WTC11 (cell line): ENCODE measurements at regions not wholly inside any gene's neighbourhood (a gene's known extent, or its start where the extent isn't known, plus 50 kb on each side); places are given as distances from the start of the nearest gene placed in this dataset.

ENCODE experiments used
- ATAC-seq: fragments of 200-7000 bp; cut with Tn5 transposase; 2 replicates; pipeline ENCODE4 v1.10.0; 2021; ENCODE audit warnings: mild to moderate bottlenecking, moderate library complexity
- CTCF ChIA-PET: fragments of 300-600 bp; sonication (Branson Sonifier 250); formaldehyde crosslinking; loops from one replicate; lab custom pipeline; 2021; ENCODE audit warnings: antibody characterized with exemption; lab: Charles Lee
- POLR2A ChIA-PET: fragments of 350-600 bp; sonication (Branson Sonifier 250); formaldehyde crosslinking; loops from one replicate; lab custom pipeline; 2021; ENCODE audit warnings: antibody characterized with exemption; lab: Charles Lee
- DNase-seq: peaks from one replicate; pipeline ENCODE4 v3.0.0; 2021; ENCODE audit warnings: low spot score
- H3K27ac Mint-ChIP-seq: 2 replicates; pipeline ENCODE4 v1.8.0; 2021; ENCODE audit warnings: mixed read lengths
- H3K27me3 Mint-ChIP-seq: 2 replicates; pipeline ENCODE4 v1.8.0; 2021; ENCODE audit warnings: low read depth, mild to moderate bottlenecking, moderate library complexity, mixed read lengths
- H3K36me3 Mint-ChIP-seq: 2 replicates; pipeline ENCODE4 v1.8.0; 2021; ENCODE audit warnings: mixed read lengths
- H3K4me1 Mint-ChIP-seq: 2 replicates; pipeline ENCODE4 v1.8.0; 2022; ENCODE audit warnings: mixed read lengths
- H3K4me3 Mint-ChIP-seq: 2 replicates; pipeline ENCODE4 v1.8.0; 2021; ENCODE audit warnings: mild to moderate bottlenecking, moderate library complexity, mixed read lengths
- H3K9me3 Mint-ChIP-seq: 2 replicates; pipeline ENCODE4 v1.8.0; 2021; ENCODE audit warnings: mixed read lengths
- AR ChIP-seq: fragments of 250-450 bp; sonication (Bioruptor Pico); IDR thresholded peaks from 2 replicates; pipeline ENCODE4 v1.9.0; 2021; ENCODE audit warnings: mild to moderate bottlenecking
- ELF4 ChIP-seq: sonication (generic); formaldehyde crosslinking; IDR thresholded peaks from 2 replicates; pipeline ENCODE4 v1.8.1; 2022; ENCODE audit warnings: low read depth, mild to moderate bottlenecking, moderate library complexity, missing genetic modification reagents
- EMX1 ChIP-seq: fragments of 250-450 bp; sonication (Bioruptor Pico); IDR thresholded peaks from 2 replicates; pipeline ENCODE4 v1.8.0; 2021; ENCODE audit warnings: mild to moderate bottlenecking
- ETV6 ChIP-seq: sonication (generic); formaldehyde crosslinking; IDR thresholded peaks from 2 replicates; pipeline ENCODE4 v1.8.1; 2022; ENCODE audit warnings: mild to moderate bottlenecking, missing genetic modification reagents
- FOXP1 ChIP-seq: sonication (generic); formaldehyde crosslinking; IDR thresholded peaks from 2 replicates; pipeline ENCODE4 v1.8.0; 2022; ENCODE audit warnings: missing genetic modification reagents, mild to moderate bottlenecking, moderate library complexity, borderline replicate concordance
- GRHL2 ChIP-seq: fragments of 250-450 bp; sonication (Bioruptor Pico); IDR thresholded peaks from 2 replicates; pipeline ENCODE4 v1.8.0; 2022; ENCODE audit warnings: mild to moderate bottlenecking, moderate library complexity; ENCODE audit not compliant: insufficient replicate concordance, severe bottlenecking
- HMGXB4 ChIP-seq: sonication (generic); formaldehyde crosslinking; IDR thresholded peaks from 2 replicates; pipeline ENCODE4 v1.8.1; 2023; ENCODE audit warnings: mild to moderate bottlenecking, moderate library complexity, missing genetic modification reagents
- JUN ChIP-seq: sonication (generic); formaldehyde crosslinking; IDR thresholded peaks from 2 replicates; pipeline ENCODE4 v1.8.0; 2023; ENCODE audit warnings: mild to moderate bottlenecking, missing genetic modification reagents
- KAT7 ChIP-seq: sonication (generic); formaldehyde crosslinking; IDR thresholded peaks from 2 replicates; pipeline ENCODE4 v1.8.1; 2023; ENCODE audit warnings: missing genetic modification reagents, mild to moderate bottlenecking, borderline replicate concordance
- MLX ChIP-seq: sonication (generic); formaldehyde crosslinking; IDR thresholded peaks from 2 replicates; pipeline ENCODE4 v1.8.1; 2023; ENCODE audit warnings: mild to moderate bottlenecking, missing genetic modification reagents, moderate library complexity
- NFATC4 ChIP-seq: fragments of 250-450 bp; sonication (Bioruptor Pico); IDR thresholded peaks from 2 replicates; pipeline ENCODE4 v1.9.0; 2021; ENCODE audit warnings: mild to moderate bottlenecking
- NFE2L1 ChIP-seq: sonication (generic); formaldehyde crosslinking; IDR thresholded peaks from 2 replicates; pipeline ENCODE4 v1.8.1; 2023; ENCODE audit warnings: missing genetic modification reagents
- NR1H2 ChIP-seq: sonication (generic); formaldehyde crosslinking; IDR thresholded peaks from 2 replicates; pipeline ENCODE4 v1.9.0; 2021; ENCODE audit warnings: mild to moderate bottlenecking, moderate library complexity, missing genetic modification reagents
- NR2C2 ChIP-seq: sonication (generic); formaldehyde crosslinking; IDR thresholded peaks from 2 replicates; pipeline ENCODE4 v1.8.0; 2022; ENCODE audit warnings: mild to moderate bottlenecking, missing genetic modification reagents
- NR3C1 ChIP-seq: sonication (generic); formaldehyde crosslinking; conservative IDR thresholded peaks from 2 replicates; pipeline ENCODE4 v1.8.1; 2023; ENCODE audit warnings: low read depth, mild to moderate bottlenecking, missing genetic modification reagents
- PRRX2 ChIP-seq: fragments of 250-450 bp; sonication (Bioruptor Pico); IDR thresholded peaks from 2 replicates; pipeline ENCODE4 v1.8.0; 2021; ENCODE audit warnings: mild to moderate bottlenecking
- RORB ChIP-seq: fragments of 250-450 bp; sonication (Bioruptor Pico); IDR thresholded peaks from 2 replicates; pipeline ENCODE4 v1.9.0; 2021; ENCODE audit warnings: mild to moderate bottlenecking
- TCF7 ChIP-seq: sonication (generic); formaldehyde crosslinking; IDR thresholded peaks from 2 replicates; pipeline ENCODE4 v1.8.0; 2022; ENCODE audit warnings: mild to moderate bottlenecking, low read depth, missing genetic modification reagents, moderate library complexity
- USF1 ChIP-seq: sonication (generic); formaldehyde crosslinking; IDR thresholded peaks from 2 replicates; pipeline ENCODE4 v1.8.0; 2022; ENCODE audit warnings: mild to moderate bottlenecking, missing genetic modification reagents
- USF2 ChIP-seq: sonication (generic); formaldehyde crosslinking; IDR thresholded peaks from 2 replicates; pipeline ENCODE4 v1.8.1; 2023; ENCODE audit warnings: mild to moderate bottlenecking, missing genetic modification reagents, moderate library complexity
- ZBTB21 ChIP-seq: sonication (generic); formaldehyde crosslinking; IDR thresholded peaks from 2 replicates; pipeline ENCODE4 v1.8.1; 2023; ENCODE audit warnings: mild to moderate bottlenecking, missing genetic modification reagents, borderline replicate concordance
- ZBTB43 ChIP-seq: sonication (generic); formaldehyde crosslinking; IDR thresholded peaks from 2 replicates; pipeline ENCODE4 v1.8.1; 2023; ENCODE audit warnings: mild to moderate bottlenecking, missing genetic modification reagents
- ZMAT4 ChIP-seq: fragments of 250-450 bp; sonication (Bioruptor Pico); IDR thresholded peaks from 2 replicates; pipeline ENCODE4 v1.9.0; 2021; ENCODE audit warnings: mild to moderate bottlenecking
- ZNF317 ChIP-seq: sonication (generic); formaldehyde crosslinking; IDR thresholded peaks from 2 replicates; pipeline ENCODE4 v1.8.1; 2023; ENCODE audit warnings: low read depth, mild to moderate bottlenecking, moderate library complexity, missing genetic modification reagents, borderline replicate concordance
- ZNF396 ChIP-seq: fragments of 250-450 bp; sonication (Bioruptor Pico); IDR thresholded peaks from 2 replicates; pipeline ENCODE4 v1.8.0; 2021; ENCODE audit warnings: mild to moderate bottlenecking, moderate library complexity, borderline replicate concordance

GRCh38 chr21:20249401-20249800 is 748.8 kb upstream of the NCAM2 start (continued):
- TF ChIP-seq ZMAT4 (CRISPR knock-in tag) (no peak), NFATC4 (CRISPR knock-in tag) (no peak), ELF4 (no peak), TCF7 (no peak), EMX1 (CRISPR knock-in tag) (no peak), PRRX2 (no peak), RORB (CRISPR knock-in tag) (no peak), AR (no peak), ZBTB43 (CRISPR knock-in tag) (no peak), NR3C1 (no peak)
- TF ChIP-seq, all 79 proteins: peak for 0

- no peak for TF ChIP-seq MLX
- no peak for TF ChIP-seq ELF4
- no peak for TF ChIP-seq ZBTB43 (CRISPR knock-in tag)
- TF ChIP-seq JUN (CRISPR knock-in tag), result no peak
- no peak for TF ChIP-seq USF1
- TF ChIP-seq KAT7 (CRISPR knock-in tag), result no peak
- TF ChIP-seq NFE2L1, result no peak
- no peak for TF ChIP-seq ZBTB21 (CRISPR knock-in tag)
- no peak for TF ChIP-seq RORB (CRISPR knock-in tag)
- no peak for TF ChIP-seq NR2C2 (CRISPR knock-in tag)
- TF ChIP-seq ZNF396 (CRISPR knock-in tag), result no peak
- TF ChIP-seq USF2 (CRISPR knock-in tag), result no peak
- no peak for TF ChIP-seq ETV6 (CRISPR knock-in tag)
- TF ChIP-seq ZNF317 (CRISPR knock-in tag), result no peak
- no peak for TF ChIP-seq FOXP1
- no peak for TF ChIP-seq AR
- no peak for TF ChIP-seq GRHL2 (CRISPR knock-in tag)
- no peak for TF ChIP-seq NR1H2 (CRISPR knock-in tag)
- TF ChIP-seq HMGXB4 (CRISPR knock-in tag), result no peak
- Mint-ChIP-seq H3K36me3 (no peaks in the 10 kb centered on the region), H3K4me3 (no peak overlapping the region), H3K27me3 (no peaks in the 10 kb centered on the region), H3K27ac (no peak overlapping the region), H3K9me3 (no peaks in the 10 kb centered on the region), H3K4me1 (peaks cover 11% of the 10 kb centered on the region)
- CTCF ChIA-PET, result no interaction called here
- POLR2A ChIA-PET, result no interaction called here
- ATAC-seq (no peak), DNase-seq (no peak)
Measured at GRCh38 chr21:20250337-20250736, 747.9 kb upstream of the NCAM2 start.
